Ovary (tissue), 3 donors: ENCODE measurements at regions not wholly inside any gene's neighbourhood (a gene's known extent, or its start where the extent isn't known, plus 50 kb on each side); places are given as distances from the start of the nearest gene placed in this dataset.

Source experiments
- CTCF ChIP-seq, 3 donors: fragments of 450-650 bp in 2 of 3; fragments of 200-600 bp in 1 of 3; IDR thresholded peaks; one replicate each; pipeline versions ENCODE4 v1.5.1 to v1.8.0; 2016 to 2022; ENCODE audit warnings: antibody characterized with exemption in 3 of 3, mild to moderate bottlenecking in 1 of 3
- EP300 ChIP-seq: sonication (generic); formaldehyde crosslinking; IDR thresholded peaks from one replicate; pipeline ENCODE4 v1.6.1; 2017; ENCODE audit warnings: antibody characterized with exemption
- donor health status: DM: no; HTN: no; CAD: no.

GRCh38 chr3:64289622-64290021 is 64.4 kb upstream of the PRICKLE2 start:
- no peak for TF ChIP-seq CTCF (IDR thresholded peaks at IDR 0.05)
- TF ChIP-seq EP300 = no peak
